Liver (tissue), 7 donors: ENCODE measurements at regions not wholly inside any gene's neighbourhood (a gene's known extent, or its start where the extent isn't known, plus 50 kb on each side); places are given as distances from the start of the nearest gene placed in this dataset.

Source experiments
- DNase-seq: peaks from one replicate; pipeline ENCODE4 v3.0.0-alpha.2; 2017; ENCODE audit warnings: low spot score
- H3K27ac ChIP-seq, 2 donors: one replicate each; pipeline ENCODE4 v1.7.0; 2013; ENCODE audit warnings: inconsistent platforms in 2 of 2, low read length in 2 of 2, control low read depth in 1 of 2, low read depth in 1 of 2, mild to moderate bottlenecking in 1 of 2
- H3K27me3 ChIP-seq, 4 donors: one replicate each; pipeline versions ENCODE4 v1.6.1 to v1.7.0; 2013; ENCODE audit warnings: low read length in 3 of 4, inconsistent platforms in 1 of 4, mild to moderate bottlenecking in 1 of 4, moderate library complexity in 1 of 4; ENCODE audit not compliant: control insufficient read depth in 4 of 4, insufficient read depth in 4 of 4
- H3K36me3 ChIP-seq, 4 donors: one replicate each; pipeline versions ENCODE4 v1.6.1 to v1.7.0; 2013; ENCODE audit warnings: low read length in 3 of 4, mild to moderate bottlenecking in 3 of 4, low read depth in 1 of 4, moderate library complexity in 1 of 4; ENCODE audit not compliant: control insufficient read depth in 4 of 4, insufficient read depth in 3 of 4
- H3K4me1 ChIP-seq, 4 donors: one replicate each; pipeline versions ENCODE4 v1.6.1 to v1.7.0; 2013; ENCODE audit warnings: low read length in 3 of 4, mild to moderate bottlenecking in 3 of 4, moderate library complexity in 1 of 4; ENCODE audit not compliant: control insufficient read depth in 4 of 4, insufficient read depth in 4 of 4
- H3K4me3 ChIP-seq, 3 donors: one replicate each; pipeline versions ENCODE4 v1.6.1 to v1.7.0; 2013; ENCODE audit warnings: low read length in 3 of 3, control low read depth in 1 of 3, low read depth in 1 of 3, mild to moderate bottlenecking in 1 of 3
- H3K9ac ChIP-seq, 2 donors: one replicate each; pipeline ENCODE4 v1.7.0; 2013; ENCODE audit warnings: low read length in 2 of 2, mild to moderate bottlenecking in 2 of 2, moderate library complexity in 2 of 2, control low read depth in 1 of 2, low read depth in 1 of 2
- H3K9me3 ChIP-seq, 4 donors: one replicate each; pipeline versions ENCODE4 v1.6.1 to v1.7.0; 2013; ENCODE audit warnings: low read length in 3 of 4; ENCODE audit not compliant: control insufficient read depth in 4 of 4
- ATF3 ChIP-seq: IDR thresholded peaks from 2 replicates; pipeline ENCODE4 v1.6.1; 2016; ENCODE audit warnings: antibody characterized with exemption
- EGR1 ChIP-seq, 2 donors: IDR thresholded peaks; 2 replicates each; pipeline ENCODE4 v1.6.1; 2016 to 2018; ENCODE audit warnings: antibody characterized with exemption in 2 of 2, low read depth in 2 of 2
- FOXA1 ChIP-seq: IDR thresholded peaks from 2 replicates; pipeline ENCODE4 v1.6.1; 2016; ENCODE audit warnings: antibody characterized with exemption
- FOXA2 ChIP-seq: IDR thresholded peaks from 2 replicates; pipeline ENCODE4 v1.6.1; 2016; ENCODE audit warnings: antibody characterized with exemption
- GABPA ChIP-seq, 2 donors: IDR thresholded peaks in 1 of 2; conservative IDR thresholded peaks in 1 of 2; 2 replicates each; pipeline ENCODE4 v1.6.1; 2016; ENCODE audit warnings: antibody characterized with exemption in 2 of 2, mild to moderate bottlenecking in 1 of 2, moderate library complexity in 1 of 2
- HNF4A ChIP-seq, 2 donors: conservative IDR thresholded peaks; 2 replicates each; pipeline ENCODE4 v1.6.1; 2016; ENCODE audit warnings: antibody characterized with exemption in 2 of 2, mild to moderate bottlenecking in 2 of 2
- HNF4G ChIP-seq: IDR thresholded peaks from 2 replicates; pipeline ENCODE4 v1.6.1; 2016; ENCODE audit warnings: antibody characterized with exemption
- JUND ChIP-seq, 2 donors: IDR thresholded peaks; 2 replicates each; pipeline ENCODE4 v1.6.1; 2016; ENCODE audit warnings: antibody characterized with exemption in 2 of 2
- NR2F2 ChIP-seq: IDR thresholded peaks from 2 replicates; pipeline ENCODE4 v1.6.1; 2016; ENCODE audit warnings: antibody characterized with exemption
- RAD21 ChIP-seq, 2 donors: IDR thresholded peaks; 2 replicates each; pipeline ENCODE4 v1.6.1; 2016; ENCODE audit warnings: antibody characterized with exemption in 2 of 2, mild to moderate bottlenecking in 2 of 2
- REST ChIP-seq: IDR thresholded peaks from 2 replicates; pipeline ENCODE4 v1.6.1; 2016; ENCODE audit warnings: antibody characterized with exemption, mild to moderate bottlenecking
- RXRA ChIP-seq, 2 donors: IDR thresholded peaks; 2 replicates each; pipeline ENCODE4 v1.6.1; 2017 to 2018; ENCODE audit warnings: antibody characterized with exemption in 2 of 2, mild to moderate bottlenecking in 1 of 2
- SP1 ChIP-seq: IDR thresholded peaks from 2 replicates; pipeline ENCODE4 v1.6.1; 2018; ENCODE audit warnings: antibody characterized with exemption, mild to moderate bottlenecking
- TAF1 ChIP-seq: conservative IDR thresholded peaks from 2 replicates; pipeline ENCODE4 v1.6.1; 2016; ENCODE audit warnings: antibody characterized with exemption, mild to moderate bottlenecking
- YY1 ChIP-seq: IDR thresholded peaks from 2 replicates; pipeline ENCODE4 v1.6.1; 2016; ENCODE audit warnings: antibody characterized with exemption, mild to moderate bottlenecking
- WGBS: extraction: QIAGEN DNeasy Blood & Tissue Kit; methylation state at CpG from one replicate; pipeline ENCODE4 v1.1.7; 2013; 5-methylcytosine and 5-hydroxymethylcytosine counted together
- TF ChIP-seq, protein P1 (sequence below): IDR thresholded peaks from 2 replicates; pipeline ENCODE4 v1.6.1; 2016; ENCODE audit warnings: antibody characterized with exemption
- donor health status: healthy.
- donor health status: healthy.
- donor health status: healthy.
- donor health status: healthy.

- TF ChIP-seq REST (no peak), RAD21 (IDR thresholded peaks at IDR 0.05) (no peak), YY1 (no peak), JUND (IDR thresholded peaks at IDR 0.05) (no peak)
Observed at GRCh38 chr3:13706451-13706850, 157.5 kb downstream of the FBLN2 start (continued).

GRCh38 chr3:13705702-13706280, 156.9 kb downstream of the FBLN2 start:
- WGBS: 85% methylated on average over 4 of the region's 4 CpGs
- H3K9ac ChIP-seq: no peak overlapping the region
- TF ChIP-seq, protein P1, sequence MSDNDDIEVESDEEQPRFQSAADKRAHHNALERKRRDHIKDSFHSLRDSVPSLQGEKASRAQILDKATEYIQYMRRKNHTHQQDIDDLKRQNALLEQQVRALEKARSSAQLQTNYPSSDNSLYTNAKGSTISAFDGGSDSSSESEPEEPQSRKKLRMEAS: no peak
- TF ChIP-seq RXRA (IDR thresholded peaks at IDR 0.05) (no peak), YY1 (no peak), REST (no peak), TAF1 (no peak), HNF4A (conservative IDR thresholded peaks at IDR 0.05) (no peak), SP1 (no peak), HNF4G (no peak), ATF3 (no peak), FOXA1 (no peak), FOXA2 (no peak)
- no peak for DNase-seq
- peaks cover 0 to 2% (median 0%) of the 10 kb centered on the region in 4 donors for H3K9me3 ChIP-seq
- H3K36me3 ChIP-seq: no peaks in the 10 kb centered on the region
- H3K4me1 ChIP-seq: no peaks in the 10 kb centered on the region
- H3K27ac ChIP-seq: no peak overlapping the region
- H3K4me3 ChIP-seq: no peak overlapping the region
- peaks cover 0 to 4% (median 1%) of the 10 kb centered on the region in 4 donors for H3K27me3 ChIP-seq

DNA sequence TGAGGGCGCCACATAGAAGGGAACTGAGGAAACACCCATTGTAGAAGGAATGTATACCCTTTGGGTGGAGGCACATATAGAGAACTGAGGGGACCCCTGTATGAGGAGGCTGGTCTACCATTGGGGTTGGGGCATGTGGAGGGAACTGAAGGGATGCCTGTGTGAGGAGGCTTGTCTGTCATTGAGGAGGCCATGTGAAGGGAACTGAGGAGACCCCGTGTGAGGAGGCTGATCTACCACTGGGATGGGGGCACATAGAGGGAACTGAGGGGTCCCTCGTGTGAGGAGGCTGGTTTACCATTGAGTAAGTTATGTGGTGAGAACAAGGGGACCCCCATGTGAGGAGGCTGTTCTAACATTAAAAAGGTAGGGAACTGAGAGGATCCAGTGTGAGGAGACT, 156.1 kb downstream of the FBLN2 start:
- 78% methylated on average over 3 of the region's 3 CpGs for WGBS
- Histone ChIP-seq H3K4me1 (no peaks in the 10 kb centered on the region), H3K36me3 (no peaks in the 10 kb centered on the region), H3K9ac (no peak overlapping the region), H3K27me3 (peaks cover 0 to 4% (median 1%) of the 10 kb centered on the region in 4 donors), H3K9me3 (peaks cover 0 to 2% (median 0%) of the 10 kb centered on the region in 4 donors), H3K4me3 (no peak overlapping the region), H3K27ac (no peak overlapping the region)
- no peak for DNase-seq
- TF ChIP-seq REST (no peak), GABPA (IDR thresholded peaks at IDR 0.05 in 1 of 2, conservative IDR thresholded peaks at IDR 0.05 in 1 of 2) (no peak), EGR1 (IDR thresholded peaks at IDR 0.05; ENCODE audit: low read depth in 2 of 2) (no peak), TAF1 (no peak), NR2F2 (no peak), FOXA1 (no peak), JUND (IDR thresholded peaks at IDR 0.05) (no peak), FOXA2 (no peak), ATF3 (no peak), RAD21 (IDR thresholded peaks at IDR 0.05) (no peak)
- TF ChIP-seq, protein P1: no peak
